Vagina (tissue), 2 donors: ENCODE measurements at regions not wholly inside any gene's neighbourhood (a gene's known extent, or its start where the extent isn't known, plus 50 kb on each side); places are given as distances from the start of the nearest gene placed in this dataset.

Experiments
- DNase-seq, 2 donors: peaks; one replicate each; pipeline ENCODE4 v3.0.0-alpha.2; 2017; ENCODE audit errors: extremely low spot score in 2 of 2
- H3K27ac ChIP-seq: fragments of 200-600 bp; sonication (generic); one replicate; pipeline ENCODE4 v1.5.1; 2019
- H3K27me3 ChIP-seq: fragments of 200-600 bp; sonication (generic); one replicate; pipeline ENCODE4 v1.5.1; 2019
- H3K36me3 ChIP-seq, 2 donors: fragments of 200-600 bp; sonication (generic); one replicate each; pipeline ENCODE4 v1.5.1; 2017 to 2019
- H3K4me1 ChIP-seq: fragments of 200-600 bp; sonication (generic); one replicate; pipeline ENCODE4 v1.5.1; 2019
- H3K4me3 ChIP-seq, 2 donors: fragments of 200-600 bp; sonication (generic); 1 replicate in 1 of 2; 2 replicates in 1 of 2; pipeline ENCODE4 v1.5.1; 2016 to 2019
- H3K9me3 ChIP-seq: fragments of 200-600 bp; sonication (generic); one replicate; pipeline ENCODE4 v1.5.1; 2019
- CTCF ChIP-seq, 3 experiments: fragments of 450-650 bp in 2 of 3; fragments of 200-600 bp in 1 of 3; sonication (generic) in 1 of 3; IDR thresholded peaks; one replicate each; pipeline ENCODE4 v1.5.1; 2017 to 2019; ENCODE audit warnings: antibody characterized with exemption in 3 of 3, mild to moderate bottlenecking in 2 of 3, moderate library complexity in 2 of 3
- POLR2A ChIP-seq, 2 donors: fragments of 450-650 bp; IDR thresholded peaks; one replicate each; pipeline ENCODE4 v1.6.1; 2017; ENCODE audit warnings: antibody characterized with exemption in 2 of 2, mild to moderate bottlenecking in 2 of 2, moderate library complexity in 2 of 2
- POLR2AphosphoS5 ChIP-seq, 2 donors: sonication (generic); formaldehyde crosslinking; IDR thresholded peaks; one replicate each; pipeline ENCODE4 v1.9.0; 2017; ENCODE audit warnings: antibody characterized with exemption in 2 of 2, mild to moderate bottlenecking in 2 of 2, low read depth in 1 of 2; ENCODE audit not compliant: insufficient read depth in 1 of 2
- intact Hi-C: fragments of 100-400 bp; cut with DNase I; formaldehyde crosslinking; loops from one replicate; pipeline ENCODE4 v1.15.1; 2023

GRCh38 chr4:128591482-128591881, 218.0 kb upstream of the JADE1 start:
- TF ChIP-seq POLR2A (IDR thresholded peaks at IDR 0.05) (no peak), CTCF (IDR thresholded peaks at IDR 0.05) (no peak), POLR2AphosphoS5 (IDR thresholded peaks at IDR 0.05; ENCODE audit: insufficient read depth in 1 of 2, low read depth in 1 of 2) (no peak)
- Histone ChIP-seq H3K9me3 (no peaks in the 10 kb centered on the region), H3K36me3 (no peaks in the 10 kb centered on the region), H3K4me1 (no peaks in the 10 kb centered on the region), H3K27me3 (no peaks in the 10 kb centered on the region), H3K27ac (no peak overlapping the region), H3K4me3 (no peak overlapping the region)
- intact Hi-C loops: no loop called here
- DNase-seq: no peak

- no peak overlapping the region for H3K27ac ChIP-seq
- H3K9me3 ChIP-seq: no peaks in the 10 kb centered on the region
- DNase-seq: no peak
- TF ChIP-seq CTCF (IDR thresholded peaks at IDR 0.05): no peak
- no peak for TF ChIP-seq POLR2A (IDR thresholded peaks at IDR 0.05)
- no peak for TF ChIP-seq POLR2AphosphoS5 (IDR thresholded peaks at IDR 0.05; ENCODE audit: insufficient read depth in 1 of 2, low read depth in 1 of 2)
- intact Hi-C loops: no loop called here
- H3K4me3 ChIP-seq: no peak overlapping the region
- no peaks in the 10 kb centered on the region for H3K36me3 ChIP-seq
- H3K4me1 ChIP-seq: no peaks in the 10 kb centered on the region
- H3K27me3 ChIP-seq: no peaks in the 10 kb centered on the region
Measured at GRCh38 chr4:128590773-128591172, 218.7 kb upstream of the JADE1 start.

- H3K4me3 ChIP-seq: no peak overlapping the region
- intact Hi-C loops: no loop called here
- no peaks in the 10 kb centered on the region for H3K36me3 ChIP-seq
- H3K27me3 ChIP-seq: no peaks in the 10 kb centered on the region
- no peaks in the 10 kb centered on the region for H3K9me3 ChIP-seq
- H3K4me1 ChIP-seq: no peaks in the 10 kb centered on the region
- H3K27ac ChIP-seq: no peak overlapping the region
- DNase-seq: no peak
- TF ChIP-seq CTCF (IDR thresholded peaks at IDR 0.05): no peak
- TF ChIP-seq POLR2A (IDR thresholded peaks at IDR 0.05): no peak
- TF ChIP-seq POLR2AphosphoS5 (IDR thresholded peaks at IDR 0.05; ENCODE audit: insufficient read depth in 1 of 2, low read depth in 1 of 2): no peak
Measured at GRCh38 chr4:128590034-128590740, 219.3 kb upstream of the JADE1 start.

GRCh38 chr4:128589384-128589965, 220.0 kb upstream of the JADE1 start:
- Histone ChIP-seq H3K27ac (no peak overlapping the region), H3K4me3 (no peak overlapping the region), H3K27me3 (no peaks in the 10 kb centered on the region), H3K9me3 (no peaks in the 10 kb centered on the region), H3K36me3 (no peaks in the 10 kb centered on the region), H3K4me1 (no peaks in the 10 kb centered on the region)
- DNase-seq: no peak
- TF ChIP-seq CTCF (IDR thresholded peaks at IDR 0.05) (no peak), POLR2AphosphoS5 (IDR thresholded peaks at IDR 0.05; ENCODE audit: insufficient read depth in 1 of 2, low read depth in 1 of 2) (no peak), POLR2A (IDR thresholded peaks at IDR 0.05) (no peak)
- intact Hi-C loops: no loop called here

- no peaks in the 10 kb centered on the region for H3K27me3 ChIP-seq
- no peak for TF ChIP-seq POLR2A (IDR thresholded peaks at IDR 0.05)
- no peak for TF ChIP-seq CTCF (IDR thresholded peaks at IDR 0.05)
- no peak for TF ChIP-seq POLR2AphosphoS5 (IDR thresholded peaks at IDR 0.05; ENCODE audit: insufficient read depth in 1 of 2, low read depth in 1 of 2)
- no peaks in the 10 kb centered on the region for H3K9me3 ChIP-seq
- H3K27ac ChIP-seq: no peak overlapping the region
- no peaks in the 10 kb centered on the region for H3K36me3 ChIP-seq
- intact Hi-C loops: no loop called here
- no peak for DNase-seq
- H3K4me3 ChIP-seq: no peak overlapping the region
- H3K4me1 ChIP-seq: no peaks in the 10 kb centered on the region
Measured at GRCh38 chr4:128587382-128587781, 222.1 kb upstream of the JADE1 start.
